ENCODE measurements at regions not wholly inside any gene's neighbourhood (a gene's known extent, or its start where the extent isn't known, plus 50 kb on each side); places are given as distances from the start of the nearest gene placed in this dataset.
A peak's percentile ranks its signal among the peaks of the same experiment; 100 is the strongest.
"Not testable (repeated sequence)": the region's sequence is repeated elsewhere in the genome, so short reads cannot be mapped to it uniquely, and the experiment has no call there.

- no peak overlapping the region for H3K4me3 ChIP-seq (replicated peaks; ENCODE audit: low read depth, low read length)
- TF ChIP-seq, protein P1, sequence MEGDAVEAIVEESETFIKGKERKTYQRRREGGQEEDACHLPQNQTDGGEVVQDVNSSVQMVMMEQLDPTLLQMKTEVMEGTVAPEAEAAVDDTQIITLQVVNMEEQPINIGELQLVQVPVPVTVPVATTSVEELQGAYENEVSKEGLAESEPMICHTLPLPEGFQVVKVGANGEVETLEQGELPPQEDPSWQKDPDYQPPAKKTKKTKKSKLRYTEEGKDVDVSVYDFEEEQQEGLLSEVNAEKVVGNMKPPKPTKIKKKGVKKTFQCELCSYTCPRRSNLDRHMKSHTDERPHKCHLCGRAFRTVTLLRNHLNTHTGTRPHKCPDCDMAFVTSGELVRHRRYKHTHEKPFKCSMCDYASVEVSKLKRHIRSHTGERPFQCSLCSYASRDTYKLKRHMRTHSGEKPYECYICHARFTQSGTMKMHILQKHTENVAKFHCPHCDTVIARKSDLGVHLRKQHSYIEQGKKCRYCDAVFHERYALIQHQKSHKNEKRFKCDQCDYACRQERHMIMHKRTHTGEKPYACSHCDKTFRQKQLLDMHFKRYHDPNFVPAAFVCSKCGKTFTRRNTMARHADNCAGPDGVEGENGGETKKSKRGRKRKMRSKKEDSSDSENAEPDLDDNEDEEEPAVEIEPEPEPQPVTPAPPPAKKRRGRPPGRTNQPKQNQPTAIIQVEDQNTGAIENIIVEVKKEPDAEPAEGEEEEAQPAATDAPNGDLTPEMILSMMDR (IDR thresholded peaks at IDR 0.05; ENCODE audit: low read length, missing control alignments): no peak
- no peak for DNase-seq (ENCODE audit: low read depth)
Observed at GRCh38 chr10:28097633-28098032, 98.8 kb upstream of the ODAD2 start.

DNA sequence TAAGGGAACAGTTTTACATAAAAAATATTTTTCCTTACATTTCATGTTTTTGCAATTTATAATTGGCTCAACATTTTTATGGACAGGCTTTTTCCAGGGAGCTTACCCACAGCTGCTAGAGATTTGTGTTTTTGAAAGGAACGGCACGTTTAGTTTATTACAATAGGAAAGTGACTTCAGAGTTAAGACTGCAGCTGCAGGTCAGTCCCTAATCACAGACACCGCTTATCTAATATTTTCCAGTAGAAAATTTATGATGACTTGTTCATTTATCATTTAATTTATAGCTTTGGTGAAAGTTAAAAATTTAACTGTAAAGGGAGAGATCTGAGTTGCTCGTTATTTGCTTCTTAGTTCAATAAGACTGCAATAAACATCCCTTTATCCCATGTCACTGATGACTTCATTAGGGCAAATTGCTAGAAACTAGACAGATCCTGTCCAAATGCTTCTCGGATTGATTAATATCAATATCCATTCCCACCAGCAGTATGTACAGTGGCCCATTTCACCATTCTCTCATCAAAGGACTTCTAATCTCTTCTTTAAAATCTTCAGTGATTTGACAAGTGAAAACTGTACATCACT is 97.0 kb upstream of the ODAD2 start:
- TF ChIP-seq, protein P1 (IDR thresholded peaks at IDR 0.05; ENCODE audit: low read length, missing control alignments): no peak
- no peak overlapping the region for H3K4me3 ChIP-seq (replicated peaks; ENCODE audit: low read depth, low read length)
- DNase-seq (ENCODE audit: low read depth): no peak

DNA sequence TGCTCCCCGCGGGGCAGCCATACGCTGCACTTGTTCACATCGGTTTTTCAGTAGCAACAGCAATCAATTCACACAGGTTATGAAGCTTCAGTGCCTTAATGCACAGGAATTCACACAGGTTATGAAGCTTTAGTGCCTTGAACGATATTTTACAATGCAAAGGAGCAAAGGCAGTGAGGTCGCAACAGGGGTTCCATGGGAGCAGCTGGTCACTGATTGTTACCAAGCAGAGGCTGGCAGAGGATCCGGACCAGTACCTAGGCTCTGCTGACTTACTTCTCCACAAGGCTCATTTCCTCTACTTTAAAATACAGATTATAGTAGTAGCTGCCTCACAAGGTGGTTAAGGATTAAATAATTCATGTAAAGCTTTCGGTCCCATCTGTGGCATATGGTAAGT is 95.2 kb upstream of the ODAD2 start:
- no peak for DNase-seq (ENCODE audit: low read depth)
- H3K4me3 ChIP-seq (replicated peaks; ENCODE audit: low read depth, low read length): no peak overlapping the region
- TF ChIP-seq, protein P1 (IDR thresholded peaks at IDR 0.05; ENCODE audit: low read length, missing control alignments): no peak

GRCh38 chr10:28091913-28092312 is 93.0 kb upstream of the ODAD2 start:
- DNase-seq (ENCODE audit: low read depth): no peak
- no peak overlapping the region for H3K4me3 ChIP-seq (replicated peaks; ENCODE audit: low read depth, low read length)

GRCh38 chr10:28090506-28090905 is 91.6 kb upstream of the ODAD2 start:
- TF ChIP-seq, protein P1 (IDR thresholded peaks at IDR 0.05; ENCODE audit: low read length, missing control alignments): no peak
- DNase-seq (ENCODE audit: low read depth): no peak
- H3K4me3 ChIP-seq (replicated peaks; ENCODE audit: low read depth, low read length): no peak overlapping the region

More at GRCh38 chr10:28091913-28092312, 93.0 kb upstream of the ODAD2 start:
- TF ChIP-seq, protein P1 (IDR thresholded peaks at IDR 0.05; ENCODE audit: low read length, missing control alignments): no peak

- DNase-seq (ENCODE audit: low read depth): peak; percentile 75
- TF ChIP-seq, protein P1 (IDR thresholded peaks at IDR 0.05; ENCODE audit: low read length, missing control alignments): no peak
- H3K4me3 ChIP-seq (replicated peaks; ENCODE audit: low read depth, low read length): no peak overlapping the region
Observed at GRCh38 chr10:28089467-28089866, 90.6 kb upstream of the ODAD2 start.

DNA sequence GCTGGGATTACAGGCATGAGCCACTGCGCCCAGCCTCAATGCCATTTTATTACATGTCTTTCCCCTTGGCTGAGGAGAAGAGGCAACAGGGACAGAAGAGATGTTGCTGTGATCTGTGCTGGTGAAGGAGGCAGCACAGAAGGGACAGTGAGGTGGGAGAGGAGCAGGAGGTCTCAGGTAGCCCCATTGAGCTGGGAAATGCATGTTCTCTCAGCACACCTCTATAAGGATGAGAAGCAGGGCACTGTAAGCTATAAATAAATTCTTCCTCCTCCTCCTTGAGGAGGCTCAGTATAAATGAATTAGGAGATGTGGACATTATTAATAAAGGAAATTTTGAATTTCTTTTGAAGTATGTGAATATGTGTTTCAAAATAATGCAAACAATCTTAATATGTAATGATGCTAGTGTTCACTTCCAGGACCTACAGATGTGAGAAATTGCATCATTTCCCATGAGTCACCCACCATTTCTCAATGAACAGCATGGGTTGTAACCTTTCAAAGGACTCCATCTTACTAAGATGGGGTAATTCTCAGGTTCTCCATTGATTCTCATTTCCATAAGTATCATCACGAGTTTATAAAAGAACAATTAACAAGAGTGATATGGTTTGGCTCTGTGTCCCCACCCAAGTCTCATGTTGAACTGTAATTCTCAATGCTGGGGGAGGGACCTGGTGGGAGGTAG is 88.9 kb upstream of the ODAD2 start:
- TF ChIP-seq, protein P1 (IDR thresholded peaks at IDR 0.05; ENCODE audit: low read length, missing control alignments): no peak
- no peak overlapping the region for H3K4me3 ChIP-seq (replicated peaks; ENCODE audit: low read depth, low read length)
- peak; percentile 79 for DNase-seq (ENCODE audit: low read depth)

DNA sequence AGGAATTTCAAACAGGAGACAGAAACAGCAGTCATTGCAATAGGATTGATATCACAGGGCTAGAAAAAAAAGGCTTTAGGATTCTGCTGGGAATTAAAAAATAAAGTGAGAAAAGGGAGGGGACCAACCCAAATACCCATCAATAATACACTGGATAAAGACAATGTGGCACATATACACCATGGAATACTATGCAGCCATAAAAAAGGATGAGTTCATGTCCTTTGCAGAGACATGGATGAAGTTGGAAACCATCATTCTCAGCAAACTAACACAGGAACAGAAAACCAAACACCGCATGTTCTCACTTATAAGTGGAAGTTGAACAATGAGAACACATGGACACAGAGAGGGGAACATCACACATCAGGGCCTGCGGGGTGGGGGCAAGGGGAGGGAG is 86.9 kb upstream of the ODAD2 start:
- DNase-seq (ENCODE audit: low read depth); H3K4me3 ChIP-seq (replicated peaks; ENCODE audit: low read depth, low read length): not testable (repeated sequence)

Measured in fibroblast of pulmonary artery (primary cell).